Hippocampal formation (tissue), 2 donors: ENCODE measurements at regions not wholly inside any gene's neighbourhood (a gene's known extent, or its start where the extent isn't known, plus 50 kb on each side); places are given as distances from the start of the nearest gene placed in this dataset.
"Not testable (repeated sequence)": the region's sequence is repeated elsewhere in the genome, so short reads cannot be mapped to it uniquely, and the experiment has no call there.

Experiments
- DNase-seq, 2 donors: peaks; one replicate each; lab custom pipeline; 2025; lab: John Stamatoyannopoulos, UW

- no peak for DNase-seq
Observed at GRCh38 chr10:53650794-53651193, 878.2 kb upstream of the MBL2 start.

GRCh38 chr10:53647221-53647620 lies 874.6 kb upstream of the MBL2 start:
- not testable (repeated sequence) for DNase-seq

GRCh38 chr10:53646525-53646924 lies 873.9 kb upstream of the MBL2 start:
- no peak for DNase-seq

GRCh38 chr10:53645951-53646350 lies 873.4 kb upstream of the MBL2 start:
- no peak for DNase-seq

- no peak for DNase-seq
Observed at GRCh38 chr10:53638006-53638405, 865.4 kb upstream of the MBL2 start.

GRCh38 chr10:53624722-53625121 lies 852.1 kb upstream of the MBL2 start:
- DNase-seq: no peak

GRCh38 chr10:53622201-53622600 lies 849.6 kb upstream of the MBL2 start:
- DNase-seq: no peak

- no peak for DNase-seq
Observed at GRCh38 chr10:53619671-53620070, 847.1 kb upstream of the MBL2 start.

- DNase-seq: no peak
Observed at GRCh38 chr10:53607691-53608090, 835.1 kb upstream of the MBL2 start.

- no peak for DNase-seq
Observed at GRCh38 chr10:53606981-53607380, 834.4 kb upstream of the MBL2 start.

GRCh38 chr10:53601260-53601875 lies 828.8 kb upstream of the MBL2 start:
- DNase-seq: peak in 1 of 2 donors; percentile 52

GRCh38 chr10:53598914-53599313 lies 826.3 kb upstream of the MBL2 start:
- DNase-seq: no peak

- no peak for DNase-seq
Observed at GRCh38 chr10:53597835-53598251, 825.3 kb upstream of the MBL2 start.

GRCh38 chr10:53580465-53580864 lies 807.9 kb upstream of the MBL2 start:
- DNase-seq: no peak

- no peak for DNase-seq
Observed at GRCh38 chr10:53579773-53580172, 807.2 kb upstream of the MBL2 start.

- no peak for DNase-seq
Observed at GRCh38 chr10:53574024-53574423, 801.4 kb upstream of the MBL2 start.

GRCh38 chr10:53573498-53573897 lies 800.9 kb upstream of the MBL2 start:
- DNase-seq: no peak

- DNase-seq: no peak
Observed at GRCh38 chr10:53572799-53573198, 800.2 kb upstream of the MBL2 start.

- DNase-seq: no peak
Observed at GRCh38 chr10:53570221-53570620, 797.6 kb upstream of the MBL2 start.

- DNase-seq: no peak
Observed at GRCh38 chr10:53569455-53569854, 796.9 kb upstream of the MBL2 start.

GRCh38 chr10:53548664-53549063 lies 776.1 kb upstream of the MBL2 start:
- no peak for DNase-seq

- no peak for DNase-seq
Observed at GRCh38 chr10:53547364-53547763, 774.8 kb upstream of the MBL2 start.

GRCh38 chr10:53543410-53543809 lies 770.8 kb upstream of the MBL2 start:
- no peak for DNase-seq

GRCh38 chr10:53537508-53537907 lies 764.9 kb upstream of the MBL2 start:
- DNase-seq: no peak
